ENCODE measurements at regions not wholly inside any gene's neighbourhood (a gene's known extent, or its start where the extent isn't known, plus 50 kb on each side); places are given as distances from the start of the nearest gene placed in this dataset.

- Histone ChIP-seq H3K4me1 (no peaks in the 10 kb centered on the region), H3K27me3 (ENCODE audit: low read depth) (no peaks in the 10 kb centered on the region), H3K36me3 (replicated peaks) (no peaks in the 10 kb centered on the region), H3K9me3 (no peaks in the 10 kb centered on the region), H3K4me3 (no peak overlapping the region)
- in situ Hi-C loops (cut with MboI; ENCODE audit: low sequenced_read_pairs), result no loop called here
- no peak for DNase-seq (ENCODE audit: low spot score in 2 of 2)
Measured at GRCh38 chr2:12964904-12965539, 248.3 kb downstream of the TRIB2 start.

- no peaks in the 10 kb centered on the region for H3K27me3 ChIP-seq (ENCODE audit: low read depth)
- no peaks in the 10 kb centered on the region for H3K9me3 ChIP-seq
- H3K36me3 ChIP-seq (replicated peaks), result no peaks in the 10 kb centered on the region
- DNase-seq (ENCODE audit: low spot score in 2 of 2), result no peak
- in situ Hi-C loops (cut with MboI; ENCODE audit: low sequenced_read_pairs), result no loop called here
- no peaks in the 10 kb centered on the region for H3K4me1 ChIP-seq
- no peak overlapping the region for H3K4me3 ChIP-seq
Measured at GRCh38 chr2:12965540-12966269, 249.0 kb downstream of the TRIB2 start.

GRCh38 chr2:12967804-12968203, 251.1 kb downstream of the TRIB2 start:
- no peak for DNase-seq (ENCODE audit: low spot score in 2 of 2)
- Histone ChIP-seq H3K4me3 (no peak overlapping the region), H3K36me3 (replicated peaks) (no peaks in the 10 kb centered on the region), H3K9me3 (no peaks in the 10 kb centered on the region), H3K27me3 (ENCODE audit: low read depth) (no peaks in the 10 kb centered on the region), H3K4me1 (no peaks in the 10 kb centered on the region)
- in situ Hi-C loops (cut with MboI; ENCODE audit: low sequenced_read_pairs), result no loop called here

- in situ Hi-C loops (cut with MboI; ENCODE audit: low sequenced_read_pairs), result no loop called here
- Histone ChIP-seq H3K36me3 (replicated peaks) (no peaks in the 10 kb centered on the region), H3K27me3 (ENCODE audit: low read depth) (no peaks in the 10 kb centered on the region), H3K4me3 (no peak overlapping the region), H3K4me1 (no peaks in the 10 kb centered on the region), H3K9me3 (no peaks in the 10 kb centered on the region)
- no peak for DNase-seq (ENCODE audit: low spot score in 2 of 2)
Measured at GRCh38 chr2:12968399-12968798, 251.7 kb downstream of the TRIB2 start.

GRCh38 chr2:12970861-12971260, 254.1 kb downstream of the TRIB2 start:
- Histone ChIP-seq H3K4me1 (no peaks in the 10 kb centered on the region), H3K27me3 (ENCODE audit: low read depth) (no peaks in the 10 kb centered on the region), H3K4me3 (no peak overlapping the region), H3K9me3 (no peaks in the 10 kb centered on the region), H3K36me3 (replicated peaks) (no peaks in the 10 kb centered on the region)
- no peak for DNase-seq (ENCODE audit: low spot score in 2 of 2)
- in situ Hi-C loops (cut with MboI; ENCODE audit: low sequenced_read_pairs), result no loop called here

GRCh38 chr2:12971581-12972365, 255.0 kb downstream of the TRIB2 start:
- in situ Hi-C loops (cut with MboI; ENCODE audit: low sequenced_read_pairs), result no loop called here
- no peaks in the 10 kb centered on the region for H3K36me3 ChIP-seq (replicated peaks)
- no peaks in the 10 kb centered on the region for H3K9me3 ChIP-seq
- no peaks in the 10 kb centered on the region for H3K4me1 ChIP-seq
- H3K27me3 ChIP-seq (ENCODE audit: low read depth), result no peaks in the 10 kb centered on the region
- no peak overlapping the region for H3K4me3 ChIP-seq
- no peak for DNase-seq (ENCODE audit: low spot score in 2 of 2)

- no peak overlapping the region for H3K4me3 ChIP-seq
- H3K36me3 ChIP-seq (replicated peaks), result no peaks in the 10 kb centered on the region
- H3K27me3 ChIP-seq (ENCODE audit: low read depth), result no peaks in the 10 kb centered on the region
- in situ Hi-C loops (cut with MboI; ENCODE audit: low sequenced_read_pairs), result no loop called here
- no peaks in the 10 kb centered on the region for H3K9me3 ChIP-seq
- H3K4me1 ChIP-seq, result no peaks in the 10 kb centered on the region
- DNase-seq (ENCODE audit: low spot score in 2 of 2), result no peak
Measured at GRCh38 chr2:12978066-12978835, 261.5 kb downstream of the TRIB2 start.

- no peak overlapping the region for H3K4me3 ChIP-seq
- in situ Hi-C loops (cut with MboI; ENCODE audit: low sequenced_read_pairs), result no loop called here
- no peaks in the 10 kb centered on the region for H3K27me3 ChIP-seq (ENCODE audit: low read depth)
Measured at GRCh38 chr2:12979066-12979465, 262.3 kb downstream of the TRIB2 start.

GRCh38 chr2:12980817-12981216, 264.1 kb downstream of the TRIB2 start:
- Histone ChIP-seq H3K4me3 (no peak overlapping the region), H3K36me3 (replicated peaks) (no peaks in the 10 kb centered on the region), H3K27me3 (ENCODE audit: low read depth) (no peaks in the 10 kb centered on the region), H3K9me3 (no peaks in the 10 kb centered on the region), H3K4me1 (no peaks in the 10 kb centered on the region)
- DNase-seq (ENCODE audit: low spot score in 2 of 2), result no peak
- in situ Hi-C loops (cut with MboI; ENCODE audit: low sequenced_read_pairs), result no loop called here

More at GRCh38 chr2:12979066-12979465, 262.3 kb downstream of the TRIB2 start:
- Histone ChIP-seq H3K36me3 (replicated peaks) (no peaks in the 10 kb centered on the region), H3K9me3 (no peaks in the 10 kb centered on the region), H3K4me1 (no peaks in the 10 kb centered on the region)
- no peak for DNase-seq (ENCODE audit: low spot score in 2 of 2)

- H3K9me3 ChIP-seq, result no peaks in the 10 kb centered on the region
- in situ Hi-C loops (cut with MboI; ENCODE audit: low sequenced_read_pairs), result no loop called here
- DNase-seq (ENCODE audit: low spot score in 2 of 2), result no peak
Measured at GRCh38 chr2:12982149-12982584, 265.4 kb downstream of the TRIB2 start.

GRCh38 chr2:12987246-12987645, 270.5 kb downstream of the TRIB2 start:
- H3K27me3 ChIP-seq (ENCODE audit: low read depth), result no peaks in the 10 kb centered on the region; the same call in 1 of the 2 replicates
- no peaks in the 10 kb centered on the region for H3K36me3 ChIP-seq (replicated peaks)
- in situ Hi-C loops (cut with MboI; ENCODE audit: low sequenced_read_pairs), result no loop called here
- H3K4me3 ChIP-seq, result no peak overlapping the region
- H3K4me1 ChIP-seq, result no peaks in the 10 kb centered on the region
- no peaks in the 10 kb centered on the region for H3K9me3 ChIP-seq
- DNase-seq (ENCODE audit: low spot score in 2 of 2), result no peak

More at GRCh38 chr2:12982149-12982584, 265.4 kb downstream of the TRIB2 start:
- no peaks in the 10 kb centered on the region for H3K4me1 ChIP-seq
- H3K4me3 ChIP-seq, result no peak overlapping the region
- H3K27me3 ChIP-seq (ENCODE audit: low read depth), result no peaks in the 10 kb centered on the region
- no peaks in the 10 kb centered on the region for H3K36me3 ChIP-seq (replicated peaks)

GRCh38 chr2:12988279-12988678, 271.5 kb downstream of the TRIB2 start:
- Histone ChIP-seq H3K4me1 (no peaks in the 10 kb centered on the region), H3K36me3 (replicated peaks) (no peaks in the 10 kb centered on the region), H3K9me3 (no peaks in the 10 kb centered on the region), H3K27me3 (ENCODE audit: low read depth) (no peaks in the 10 kb centered on the region; the same call in 1 of the 2 replicates), H3K4me3 (no peak overlapping the region)
- DNase-seq (ENCODE audit: low spot score in 2 of 2), result no peak
- in situ Hi-C loops (cut with MboI; ENCODE audit: low sequenced_read_pairs), result no loop called here

GRCh38 chr2:12990523-12990922, 273.8 kb downstream of the TRIB2 start:
- H3K4me1 ChIP-seq, result no peaks in the 10 kb centered on the region

More at GRCh38 chr2:12990523-12990922, 273.8 kb downstream of the TRIB2 start:
- no peak for DNase-seq (ENCODE audit: low spot score in 2 of 2)
- Histone ChIP-seq H3K4me3 (no peak overlapping the region), H3K27me3 (ENCODE audit: low read depth) (no peaks in the 10 kb centered on the region; the same call in 1 of the 2 replicates), H3K9me3 (no peaks in the 10 kb centered on the region), H3K36me3 (replicated peaks) (no peaks in the 10 kb centered on the region)
- in situ Hi-C loops (cut with MboI; ENCODE audit: low sequenced_read_pairs), result no loop called here

Data from HAP-1 (cell line).